Left ventricle myocardium inferior (tissue), 1 donor: ENCODE measurements at regions not wholly inside any gene's neighbourhood (a gene's known extent, or its start where the extent isn't known, plus 50 kb on each side); places are given as distances from the start of the nearest gene placed in this dataset.
"Not testable (repeated sequence)": the region's sequence is repeated elsewhere in the genome, so short reads cannot be mapped to it uniquely, and the experiment has no call there.

Experiments used
- DNase-seq: peaks from one replicate; pipeline ENCODE4 v3.0.0-alpha.2; 2020
- H3K27ac ChIP-seq: fragments of 200-600 bp; replicated peaks from 2 replicates; pipeline ENCODE4 v1.8.0; 2021
- H3K27me3 ChIP-seq: fragments of 200-600 bp; 2 replicates; pipeline ENCODE4 v1.8.0; 2021; ENCODE audit warnings: low read depth
- H3K36me3 ChIP-seq: fragments of 200-600 bp; 2 replicates; pipeline ENCODE4 v1.8.0; 2021
- H3K4me1 ChIP-seq: fragments of 200-600 bp; 2 replicates; pipeline ENCODE4 v1.8.0; 2021
- H3K4me3 ChIP-seq: fragments of 200-600 bp; 2 replicates; pipeline ENCODE4 v1.8.0; 2021; ENCODE audit warnings: mild to moderate bottlenecking, moderate library complexity
- H3K9me3 ChIP-seq: fragments of 200-600 bp; replicated peaks from 2 replicates; pipeline ENCODE4 v1.8.0; 2021
- intact Hi-C: fragments of 100-400 bp; cut with micrococcal nuclease; formaldehyde crosslinking; loops from one replicate; pipeline ENCODE4 v1.11.0; 2022
- TF ChIP-seq, protein P1 (sequence below): fragments of 200-600 bp; IDR thresholded peaks from 2 replicates; pipeline ENCODE4 v1.8.0; 2021; ENCODE audit warnings: antibody characterized with exemption, mild to moderate bottlenecking, borderline replicate concordance
- donor health status: DM: no; HTN: yes; CAD: no; lungs with severe emphysema.

GRCh38 chr1:242690849-242691609 lies 166.5 kb upstream of the PLD5 start:
- intact Hi-C loops, result no loop called here
- H3K36me3 ChIP-seq, result no peaks in the 10 kb centered on the region
- H3K4me3 ChIP-seq, result no peak overlapping the region
- H3K27me3 ChIP-seq, result no peaks in the 10 kb centered on the region
- peak; percentile 42 for DNase-seq
- no peaks in the 10 kb centered on the region for H3K9me3 ChIP-seq
- H3K27ac ChIP-seq, result no peak overlapping the region
- TF ChIP-seq, protein P1, sequence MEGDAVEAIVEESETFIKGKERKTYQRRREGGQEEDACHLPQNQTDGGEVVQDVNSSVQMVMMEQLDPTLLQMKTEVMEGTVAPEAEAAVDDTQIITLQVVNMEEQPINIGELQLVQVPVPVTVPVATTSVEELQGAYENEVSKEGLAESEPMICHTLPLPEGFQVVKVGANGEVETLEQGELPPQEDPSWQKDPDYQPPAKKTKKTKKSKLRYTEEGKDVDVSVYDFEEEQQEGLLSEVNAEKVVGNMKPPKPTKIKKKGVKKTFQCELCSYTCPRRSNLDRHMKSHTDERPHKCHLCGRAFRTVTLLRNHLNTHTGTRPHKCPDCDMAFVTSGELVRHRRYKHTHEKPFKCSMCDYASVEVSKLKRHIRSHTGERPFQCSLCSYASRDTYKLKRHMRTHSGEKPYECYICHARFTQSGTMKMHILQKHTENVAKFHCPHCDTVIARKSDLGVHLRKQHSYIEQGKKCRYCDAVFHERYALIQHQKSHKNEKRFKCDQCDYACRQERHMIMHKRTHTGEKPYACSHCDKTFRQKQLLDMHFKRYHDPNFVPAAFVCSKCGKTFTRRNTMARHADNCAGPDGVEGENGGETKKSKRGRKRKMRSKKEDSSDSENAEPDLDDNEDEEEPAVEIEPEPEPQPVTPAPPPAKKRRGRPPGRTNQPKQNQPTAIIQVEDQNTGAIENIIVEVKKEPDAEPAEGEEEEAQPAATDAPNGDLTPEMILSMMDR, result no peak
- H3K4me1 ChIP-seq, result peaks cover 7% of the 10 kb centered on the region

- no peak for DNase-seq
- H3K9me3 ChIP-seq, result no peaks in the 10 kb centered on the region
- no peaks in the 10 kb centered on the region for H3K27me3 ChIP-seq
- H3K4me3 ChIP-seq, result no peak overlapping the region
- H3K4me1 ChIP-seq, result peaks cover 7% of the 10 kb centered on the region
- no peaks in the 10 kb centered on the region for H3K36me3 ChIP-seq
- intact Hi-C loops, result no loop called here
- TF ChIP-seq, protein P1, result no peak
- no peak overlapping the region for H3K27ac ChIP-seq
Observed at GRCh38 chr1:242689378-242689777, 164.9 kb upstream of the PLD5 start.

DNA sequence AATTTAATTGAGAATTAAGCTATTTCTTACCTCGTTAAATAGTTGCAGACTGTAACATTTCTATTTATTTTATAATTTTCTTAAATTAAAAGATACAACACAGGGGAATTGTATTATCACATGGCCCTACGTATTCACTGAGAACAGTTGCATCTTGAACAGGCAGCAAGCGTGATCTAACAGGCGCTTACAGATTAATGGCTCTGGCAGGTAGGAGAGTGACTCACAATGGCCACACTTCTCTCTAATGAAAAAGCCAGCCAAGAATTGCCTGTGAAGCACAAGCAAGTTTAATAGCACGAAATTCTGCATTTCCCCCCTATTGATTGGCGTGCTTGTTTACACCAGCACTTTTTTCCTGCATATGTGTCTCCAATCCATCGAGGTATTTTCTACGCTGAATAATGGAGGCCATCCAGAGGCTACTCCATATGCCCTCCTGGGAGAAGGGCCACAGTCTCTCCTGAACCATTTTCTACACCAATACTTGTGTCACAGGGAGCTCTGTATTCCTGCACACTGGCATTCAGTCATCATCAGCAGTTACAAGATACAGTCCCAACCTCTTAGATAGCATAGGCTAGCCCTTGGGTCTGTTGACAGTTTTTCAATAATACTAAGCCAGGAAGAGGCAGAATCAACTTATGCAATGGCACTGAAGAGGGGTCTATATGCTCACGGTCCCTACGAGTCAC lies 150.6 kb upstream of the PLD5 start:
- TF ChIP-seq, protein P1, result no peak
- DNase-seq, result no peak
- Histone ChIP-seq H3K27ac (no peak overlapping the region), H3K36me3 (no peaks in the 10 kb centered on the region), H3K4me1 (no peaks in the 10 kb centered on the region), H3K4me3 (no peak overlapping the region), H3K9me3 (no peaks in the 10 kb centered on the region), H3K27me3 (no peaks in the 10 kb centered on the region)
- intact Hi-C loops, result no loop called here

GRCh38 chr1:242673652-242674051 lies 149.2 kb upstream of the PLD5 start:
- H3K4me1 ChIP-seq, result no peaks in the 10 kb centered on the region
- DNase-seq, result no peak
- H3K4me3 ChIP-seq, result no peak overlapping the region
- H3K36me3 ChIP-seq, result no peaks in the 10 kb centered on the region
- TF ChIP-seq, protein P1, result no peak
- H3K27ac ChIP-seq, result no peak overlapping the region
- H3K27me3 ChIP-seq, result no peaks in the 10 kb centered on the region
- intact Hi-C loops, result no loop called here
- H3K9me3 ChIP-seq, result no peaks in the 10 kb centered on the region

DNA sequence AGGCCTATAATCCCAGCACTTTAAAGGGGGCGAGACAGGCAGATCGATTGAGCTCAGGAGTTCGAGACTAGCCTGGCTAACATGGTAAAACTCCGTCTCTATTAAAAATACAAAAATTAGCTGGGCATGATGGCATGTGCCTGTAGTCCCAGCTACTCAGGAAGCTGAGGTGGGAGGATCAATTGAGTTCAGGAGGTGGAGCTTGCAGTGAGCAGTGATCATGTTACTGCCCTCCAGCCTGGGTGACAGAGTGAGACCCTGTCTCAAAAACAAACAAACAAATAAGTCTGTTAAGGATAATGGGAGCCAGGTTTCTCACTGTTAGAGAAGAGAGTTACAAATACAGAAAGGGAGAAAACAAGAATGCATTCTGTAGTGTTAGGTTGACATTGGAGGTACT lies 148.7 kb upstream of the PLD5 start:
- H3K4me1 ChIP-seq, H3K9me3 ChIP-seq, H3K4me3 ChIP-seq, intact Hi-C loops, H3K27me3 ChIP-seq, H3K27ac ChIP-seq, H3K36me3 ChIP-seq, DNase-seq: not testable (repeated sequence)

GRCh38 chr1:242670019-242670418 lies 145.5 kb upstream of the PLD5 start:
- Histone ChIP-seq H3K27me3 (no peaks in the 10 kb centered on the region), H3K36me3 (no peaks in the 10 kb centered on the region), H3K4me3 (no peak overlapping the region), H3K4me1 (no peaks in the 10 kb centered on the region), H3K27ac (no peak overlapping the region), H3K9me3 (peaks cover 4% of the 10 kb centered on the region)
- TF ChIP-seq, protein P1, result no peak
- intact Hi-C loops, result no loop called here
- no peak for DNase-seq
